T follicular helper cell (primary cell): ENCODE measurements at regions not wholly inside any gene's neighbourhood (a gene's known extent, or its start where the extent isn't known, plus 50 kb on each side); places are given as distances from the start of the nearest gene placed in this dataset.

Source experiments
- DNase-seq: peaks from one replicate; pipeline ENCODE4 v3.0.0-alpha.2; 2020; ENCODE audit warnings: low read depth

- no peak for DNase-seq
Observed at GRCh38 chr12:3959799-3960560, 86.8 kb upstream of the PARP11 start.

DNA sequence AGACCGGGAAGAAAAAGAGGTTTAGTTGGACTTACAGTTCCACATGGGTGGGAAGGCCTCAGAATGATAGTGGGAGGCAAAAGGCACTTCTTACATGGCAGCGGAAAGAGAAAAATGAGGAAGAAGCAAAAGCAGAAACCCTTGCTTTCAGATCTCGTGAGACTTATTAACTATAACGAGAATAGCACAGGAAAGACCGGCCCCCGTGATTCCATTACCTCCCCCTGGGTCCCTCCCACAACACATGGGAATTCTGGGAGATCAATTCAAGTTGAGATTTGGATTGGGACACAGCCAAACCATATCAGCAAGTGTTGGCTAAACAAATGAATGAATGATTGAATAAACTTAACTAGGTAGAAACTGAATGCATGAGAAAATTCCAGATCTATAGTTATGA lies 85.3 kb upstream of the PARP11 start:
- no peak for DNase-seq

GRCh38 chr12:3951380-3952135 lies 78.4 kb upstream of the PARP11 start:
- no peak for DNase-seq

DNA sequence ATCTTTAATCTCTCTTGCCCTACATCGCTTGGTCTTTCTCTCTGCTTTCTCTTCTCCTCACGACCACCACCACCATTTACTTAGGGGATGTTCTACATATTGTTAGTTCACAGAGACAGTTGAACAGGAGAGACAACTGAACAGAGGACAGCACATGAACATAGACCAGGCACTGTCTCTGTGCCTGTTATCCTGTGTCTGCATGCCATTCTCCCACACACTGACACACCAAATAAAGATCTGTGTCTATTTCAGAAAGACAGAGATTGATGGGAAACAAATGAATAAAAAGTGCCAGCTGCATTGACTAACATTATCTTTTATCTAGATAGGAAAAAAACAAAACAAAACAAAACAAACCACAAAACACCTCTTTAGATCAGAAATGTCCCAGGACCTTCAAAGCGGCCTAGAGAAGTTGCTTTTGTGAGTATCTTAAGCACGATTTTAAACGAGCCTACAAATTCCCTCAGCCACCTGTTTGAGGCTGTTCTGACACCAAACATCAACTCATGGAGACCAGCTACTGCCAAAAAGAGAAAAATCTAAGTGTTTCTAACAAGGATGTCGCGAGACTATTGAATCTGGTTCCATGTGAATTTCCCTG lies 77.6 kb upstream of the PARP11 start:
- no peak for DNase-seq

GRCh38 chr12:3947781-3948180 lies 74.6 kb upstream of the PARP11 start:
- DNase-seq, result no peak

DNA sequence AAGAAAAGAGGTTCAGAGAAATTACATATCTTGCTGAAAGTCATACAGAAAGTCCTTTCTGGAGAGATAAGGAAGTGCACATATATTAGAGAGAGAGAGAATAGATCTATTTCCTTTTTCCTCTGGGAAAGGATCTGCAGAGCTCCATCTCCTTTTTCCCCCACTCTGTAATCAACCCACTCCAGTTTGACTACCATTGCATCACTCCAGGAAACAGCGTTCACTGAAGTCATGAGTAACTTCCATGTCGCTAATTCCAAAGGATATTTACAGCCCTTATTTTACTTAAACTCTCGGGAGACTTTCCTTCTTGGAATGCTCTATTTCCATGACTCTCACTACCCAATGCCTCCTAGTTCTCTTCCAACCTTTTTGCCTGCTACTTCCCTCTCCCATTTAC lies 72.5 kb upstream of the PARP11 start:
- no peak for DNase-seq

DNA sequence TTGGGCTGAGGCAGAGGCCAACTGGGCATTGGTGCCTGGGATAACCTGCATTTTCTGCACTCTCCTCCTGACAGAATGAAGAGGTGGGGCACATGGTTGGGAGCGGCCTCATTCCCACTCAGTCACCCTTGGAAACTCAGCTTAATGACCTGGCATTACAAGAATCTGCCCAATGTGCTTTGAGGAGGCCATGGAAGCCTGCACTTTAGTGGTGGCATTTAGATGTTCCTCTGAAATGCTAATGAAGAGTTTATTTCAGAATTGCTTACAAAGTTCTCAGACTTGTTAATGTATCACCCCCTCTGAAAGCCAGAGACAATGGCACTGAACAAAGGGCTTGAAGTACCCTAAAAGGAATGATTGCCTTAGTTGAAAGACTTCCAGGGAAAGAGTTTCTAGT lies 71.4 kb upstream of the PARP11 start:
- DNase-seq, result no peak

DNA sequence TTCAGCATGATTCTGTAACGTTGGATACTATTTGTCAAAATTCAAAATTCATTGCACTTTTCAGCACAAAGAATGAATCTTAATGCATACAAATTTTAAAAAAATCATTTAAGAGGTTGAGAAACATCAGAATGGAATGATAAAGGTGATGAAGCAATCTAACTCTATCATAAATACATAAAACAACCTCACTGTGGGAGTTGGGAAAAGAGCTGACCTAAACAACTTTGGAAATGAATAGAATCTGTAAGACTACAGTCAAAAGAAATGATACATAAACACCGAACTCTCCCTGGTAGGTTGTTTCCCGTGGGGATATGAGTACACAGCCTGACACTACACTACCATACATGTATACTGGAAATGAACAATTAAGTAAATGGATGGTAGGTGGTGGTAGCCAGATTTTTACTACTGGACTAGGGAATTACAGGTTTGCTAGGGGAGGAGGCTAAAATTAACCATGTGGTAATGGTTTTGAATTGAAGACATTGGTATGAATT lies 64.9 kb upstream of the PARP11 start:
- no peak for DNase-seq

DNA sequence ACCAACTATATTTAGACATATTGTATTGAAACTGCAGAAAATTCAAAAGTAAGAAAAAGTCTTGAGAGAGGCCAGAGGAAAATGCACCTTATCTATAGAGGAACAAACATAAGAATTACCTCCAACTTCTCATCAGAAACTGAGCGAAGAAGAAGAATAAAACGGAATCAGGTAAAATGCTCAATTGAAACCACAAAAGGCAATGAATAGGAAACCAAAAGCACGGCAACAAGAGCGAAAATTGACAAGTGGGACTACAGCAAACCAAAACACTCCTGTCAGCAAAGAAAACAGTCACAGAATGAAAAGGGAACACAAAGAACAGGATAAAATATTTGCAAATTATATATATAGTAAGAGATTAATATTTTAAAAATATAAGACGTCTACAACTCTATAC lies 61.9 kb upstream of the PARP11 start:
- DNase-seq, result no peak

GRCh38 chr12:3933819-3934192 lies 60.6 kb upstream of the PARP11 start:
- DNase-seq, result no peak

DNA sequence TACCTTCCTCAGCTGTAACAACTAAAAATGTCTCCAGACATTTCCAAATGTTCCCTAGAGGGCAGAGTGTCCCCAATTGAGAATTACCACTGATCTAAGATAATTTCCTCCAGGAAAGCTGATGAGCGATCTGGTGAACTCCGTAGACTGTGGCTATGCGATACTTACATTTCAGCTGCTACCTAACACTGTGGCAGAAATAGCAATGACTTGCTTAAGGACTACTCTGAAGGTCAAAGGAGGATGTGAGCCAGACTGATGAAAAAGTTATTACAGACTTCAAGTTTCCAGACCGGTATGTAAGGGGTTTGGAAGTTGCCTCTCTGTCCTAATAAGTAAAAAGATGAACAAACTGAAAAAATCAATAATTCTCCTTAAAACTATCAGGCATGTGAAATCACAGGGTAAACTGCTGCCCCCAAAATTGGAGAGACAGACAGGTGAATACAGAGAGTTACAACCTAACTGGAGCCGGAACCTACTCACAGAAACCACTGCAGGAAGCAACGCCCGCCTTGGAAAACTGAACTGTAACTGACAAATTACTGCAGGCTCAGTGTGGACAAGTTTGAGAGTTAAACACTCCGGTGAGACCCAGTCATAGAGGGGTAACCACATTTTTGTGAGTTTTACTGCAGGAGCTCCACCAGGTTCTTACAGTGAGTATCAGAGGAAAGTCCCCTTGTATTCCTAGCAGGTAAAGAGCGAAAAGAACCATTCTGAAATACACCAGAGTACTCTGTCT lies 60.0 kb upstream of the PARP11 start:
- no peak for DNase-seq

DNA sequence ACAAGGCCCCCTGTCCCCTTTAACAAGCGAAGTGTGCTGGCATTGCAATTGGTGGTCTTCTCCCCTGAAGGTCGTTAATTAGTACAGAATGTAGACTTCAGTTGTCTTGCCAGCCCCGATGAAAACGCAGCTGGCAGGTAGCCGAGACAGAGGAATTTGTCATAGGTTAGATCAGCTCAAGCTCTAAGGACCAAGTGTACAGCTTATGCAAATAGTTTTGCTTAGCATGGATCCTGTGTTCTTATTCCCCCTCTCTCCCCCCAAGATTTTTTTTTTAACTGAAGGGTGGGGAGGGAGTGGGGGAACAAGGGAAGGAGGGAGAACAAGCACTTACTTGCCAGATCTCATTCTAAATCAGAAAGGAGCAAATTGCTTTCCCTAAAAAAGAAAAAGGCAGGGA lies 58.6 kb upstream of the PARP11 start:
- no peak for DNase-seq

- DNase-seq, result no peak
Observed at GRCh38 chr12:3931206-3931605, 58.0 kb upstream of the PARP11 start.

- DNase-seq, result no peak
Observed at GRCh38 chr12:3929875-3930615, 56.8 kb upstream of the PARP11 start.

GRCh38 chr12:3928538-3929184 lies 55.5 kb upstream of the PARP11 start:
- no peak for DNase-seq

DNA sequence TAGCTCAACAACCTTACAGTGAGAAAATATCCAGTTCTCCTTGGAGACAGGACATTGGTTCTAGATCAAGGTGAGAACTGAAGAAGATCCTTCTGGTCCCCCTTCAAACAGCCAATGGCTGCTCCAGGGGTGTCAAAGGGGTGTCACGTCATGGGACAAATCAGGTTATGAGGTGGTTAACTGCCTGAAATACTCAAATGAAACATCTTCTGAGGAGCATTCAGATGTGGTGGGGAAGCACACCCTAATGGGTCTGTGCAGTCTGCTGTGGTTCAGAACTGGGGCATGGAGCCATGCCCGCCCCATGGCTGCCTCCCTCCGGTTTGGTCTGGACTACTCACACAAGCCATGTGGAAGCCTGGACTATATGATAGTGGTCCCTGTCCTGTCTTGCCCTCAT lies 52.4 kb upstream of the PARP11 start:
- no peak for DNase-seq

DNA sequence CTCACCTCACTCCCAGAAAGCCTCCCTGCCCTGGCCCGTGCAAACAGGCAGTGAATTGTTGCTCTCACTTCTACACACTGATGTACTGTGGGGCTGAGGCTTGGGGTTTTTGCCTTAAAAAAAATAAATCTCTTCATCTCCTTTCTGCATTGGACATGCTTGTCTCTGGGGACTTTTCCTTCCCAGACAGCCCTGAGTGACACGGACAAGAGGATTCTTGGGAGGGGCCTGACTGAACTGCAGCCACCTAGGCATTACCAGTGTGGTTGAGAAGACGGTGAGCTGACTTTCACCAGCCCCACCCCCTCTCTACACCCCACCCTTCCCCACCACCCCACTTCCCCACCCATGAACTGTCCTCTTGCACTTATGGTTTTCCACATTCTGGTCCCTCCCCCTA lies 51.6 kb upstream of the PARP11 start:
- DNase-seq, result no peak

- DNase-seq, result no peak
Observed at GRCh38 chr12:3923021-3923420, 49.8 kb upstream of the PARP11 start.
